MV-4-11 (cell line): ENCODE measurements at regions not wholly inside any gene's neighbourhood (a gene's known extent, or its start where the extent isn't known, plus 50 kb on each side); places are given as distances from the start of the nearest gene placed in this dataset.

ENCODE experiments used
- DNase-seq: peaks from one replicate; lab custom pipeline; 2025; lab: John Stamatoyannopoulos, UW

DNA sequence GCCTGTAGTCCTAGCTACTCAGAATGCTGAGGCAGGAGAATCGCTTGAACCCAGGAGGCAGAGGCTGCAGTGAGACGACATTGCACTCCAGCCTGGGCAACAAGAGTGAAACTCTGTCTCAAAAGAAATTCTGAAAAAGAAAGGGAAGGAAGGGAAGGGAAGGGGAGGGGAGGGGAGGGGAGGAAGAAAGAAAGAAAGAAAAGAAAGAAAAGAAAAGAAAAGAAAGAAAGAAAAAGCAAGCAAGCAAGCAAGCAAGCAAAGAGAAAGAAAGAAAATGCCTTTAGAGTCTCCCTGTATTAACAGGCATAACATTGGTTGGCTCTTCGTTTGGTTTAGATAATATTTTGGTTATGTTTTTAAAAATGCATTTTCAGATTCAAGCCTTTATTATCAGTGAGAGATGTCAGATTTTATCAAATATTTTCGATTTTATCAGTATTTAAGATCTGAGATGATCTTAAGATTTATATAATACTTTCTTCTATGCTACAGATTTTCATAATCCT is 281.1 kb downstream of the NPIPA8 start:
- no peak for DNase-seq

- DNase-seq: no peak
Measured at GRCh38 chr16:18050777-18051176, 285.8 kb downstream of the NPIPA8 start.

DNA sequence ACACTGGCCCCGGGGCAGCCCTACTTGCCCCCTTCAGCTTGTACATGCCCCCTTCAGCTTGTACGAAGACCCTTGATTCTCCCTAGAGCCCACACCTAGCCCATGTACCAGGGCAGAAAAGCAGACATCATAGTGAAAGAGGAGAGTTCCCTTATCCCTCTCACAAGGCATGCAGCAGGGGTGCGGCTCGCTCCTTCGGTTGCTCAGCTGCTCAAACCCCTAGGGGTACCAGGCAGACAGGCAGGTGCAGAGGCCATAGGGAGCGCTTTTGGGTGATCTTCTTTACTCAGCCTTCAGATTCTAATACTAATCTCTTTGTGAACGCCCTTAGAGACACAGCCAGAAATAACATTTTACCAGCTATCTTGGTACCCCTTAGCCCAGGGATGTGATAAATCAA is 286.3 kb downstream of the NPIPA8 start:
- DNase-seq: no peak

DNA sequence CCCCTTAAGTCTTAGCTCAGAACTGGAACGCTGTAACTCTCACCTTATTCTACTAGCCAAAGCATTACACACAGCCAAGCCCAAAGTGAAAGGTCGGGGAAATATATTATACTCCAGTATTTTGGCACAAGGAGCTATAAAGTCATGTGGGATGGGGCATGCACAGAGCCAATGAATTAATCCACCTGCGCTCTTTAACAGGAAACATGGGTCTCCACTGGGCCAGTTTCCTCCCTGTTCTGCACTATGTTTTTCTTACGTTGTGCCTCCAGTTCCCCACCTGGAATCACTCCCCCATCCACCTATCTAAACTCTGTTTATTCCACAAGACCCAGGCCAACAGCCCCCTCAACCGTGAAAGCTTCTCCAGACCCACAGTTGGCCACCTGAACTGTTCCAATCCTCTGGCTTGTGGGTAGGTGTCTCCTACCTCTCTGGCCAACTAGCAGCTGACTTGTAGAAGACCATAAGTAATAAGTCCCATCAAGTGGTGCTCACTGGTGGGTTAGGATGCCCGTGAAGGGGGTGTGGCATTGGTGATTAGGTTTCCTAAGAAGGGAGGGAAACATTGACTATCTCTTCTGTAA is 286.9 kb downstream of the NPIPA8 start:
- no peak for DNase-seq

DNA sequence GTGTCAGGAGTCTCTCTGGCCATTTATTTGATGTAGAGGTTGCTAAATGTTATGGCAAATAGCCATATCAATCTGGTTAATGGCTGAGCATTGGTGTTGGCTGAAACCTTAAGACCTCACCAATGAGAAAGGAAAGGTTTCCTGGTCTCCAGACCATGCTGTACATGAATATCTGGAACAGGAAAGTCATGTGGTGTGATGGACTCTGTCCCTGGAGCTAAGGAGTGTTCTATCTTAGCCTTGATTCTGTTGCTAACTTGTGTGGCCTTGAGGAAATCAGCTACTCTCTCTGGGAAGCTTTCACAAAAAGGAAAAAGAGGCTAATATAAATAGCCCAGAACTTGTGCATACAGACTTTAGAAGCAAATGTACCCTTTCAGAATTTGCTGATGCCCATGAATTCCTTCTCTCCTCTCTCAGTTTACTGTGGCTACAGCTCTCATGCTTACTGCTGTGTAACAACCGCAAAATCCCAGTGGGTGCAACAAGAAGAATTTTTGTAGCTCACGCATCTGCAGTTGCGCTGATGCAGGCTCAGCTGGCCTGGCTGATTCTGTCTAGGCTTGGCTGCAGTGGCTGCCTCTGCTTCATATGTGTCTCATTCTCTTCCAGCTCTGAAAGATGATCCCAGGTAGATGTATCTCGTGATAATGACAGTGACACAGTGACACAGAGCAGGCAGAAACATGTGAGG is 287.5 kb downstream of the NPIPA8 start:
- DNase-seq: no peak

DNA sequence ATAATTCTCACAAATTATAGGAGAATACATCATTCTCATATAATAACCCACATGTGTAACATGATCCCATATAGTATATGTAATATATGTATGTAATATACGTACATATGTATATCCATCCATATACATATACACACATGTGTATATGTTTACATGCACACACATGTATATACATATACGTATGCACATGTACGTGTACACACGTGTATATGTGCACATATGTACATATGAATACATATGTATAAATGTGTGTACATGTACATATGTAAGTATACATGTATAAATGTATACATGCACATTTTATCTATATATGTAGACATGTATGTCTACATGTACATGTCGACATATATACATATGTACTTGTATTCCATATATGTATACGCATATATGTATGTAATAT is 288.8 kb downstream of the NPIPA8 start:
- no peak for DNase-seq

DNA sequence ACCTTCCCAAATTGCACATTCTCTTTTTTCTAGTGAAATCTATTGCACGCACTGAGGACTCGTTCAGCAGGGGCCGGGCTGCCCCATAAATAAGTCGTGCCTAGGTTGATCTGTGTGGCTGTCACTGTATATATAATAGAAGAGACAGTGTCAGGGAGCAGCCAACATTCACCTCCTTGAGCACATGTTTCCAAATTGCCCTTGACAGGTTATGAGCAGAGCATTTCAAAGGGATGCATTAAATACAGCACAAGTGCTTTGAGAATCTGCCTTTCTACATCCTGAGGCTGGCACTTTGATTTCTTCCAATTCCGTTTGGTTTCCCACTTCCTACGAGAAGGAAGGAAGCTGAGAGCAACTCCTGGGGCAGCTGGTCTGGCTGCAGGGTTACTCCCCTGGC is 291.2 kb downstream of the NPIPA8 start:
- no peak for DNase-seq

DNA sequence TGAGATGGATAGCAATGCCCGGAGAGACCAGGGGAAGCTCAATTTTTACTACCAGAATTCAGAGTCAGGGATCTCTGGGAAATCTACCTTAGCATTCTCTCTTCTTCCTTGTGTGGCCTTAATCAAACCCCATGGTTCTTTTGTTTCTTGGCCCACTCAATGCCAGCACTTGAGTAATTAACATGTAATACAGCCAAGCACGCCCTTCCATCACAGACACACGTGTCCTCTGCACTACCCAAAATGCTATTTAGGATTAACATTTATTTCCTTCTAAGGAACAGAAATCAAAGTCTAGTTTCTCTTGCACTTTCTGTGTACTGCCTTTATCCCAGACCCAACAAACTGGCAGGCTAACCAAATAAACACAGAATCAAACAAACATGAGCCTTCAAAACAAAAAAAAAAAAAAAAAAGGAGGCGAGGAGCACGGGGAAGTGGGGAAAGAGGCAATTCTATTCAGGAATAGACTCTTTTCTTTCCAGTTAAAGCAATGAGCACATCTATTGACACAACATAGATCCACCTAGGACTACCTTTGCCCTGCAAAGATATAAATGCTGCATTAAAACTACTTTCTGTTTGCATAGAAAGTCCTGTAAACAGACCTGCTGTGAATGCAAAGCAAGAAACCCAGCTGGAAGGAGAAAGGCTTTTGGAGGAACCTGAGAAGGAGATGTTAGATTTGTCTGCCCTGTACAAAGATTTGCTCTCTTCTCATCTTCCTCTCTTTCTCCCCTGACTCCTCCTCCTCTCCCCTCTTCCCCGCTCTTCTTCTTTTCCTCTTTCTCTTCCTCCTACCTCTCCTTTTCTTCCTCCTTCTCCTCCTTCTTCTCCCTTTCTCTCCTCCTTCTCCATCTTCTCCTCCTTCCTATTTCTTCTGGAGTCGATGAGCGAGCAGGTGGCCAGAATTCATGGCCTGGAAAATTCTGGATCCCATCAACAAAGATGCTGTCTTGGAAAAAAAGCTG is 294.4 kb downstream of the NPIPA8 start:
- DNase-seq: no peak

GRCh38 chr16:18039931-18040330 is 296.6 kb downstream of the NPIPA8 start:
- DNase-seq: no peak

- DNase-seq: no peak
Measured at GRCh38 chr16:18037051-18037450, 299.5 kb downstream of the NPIPA8 start.

DNA sequence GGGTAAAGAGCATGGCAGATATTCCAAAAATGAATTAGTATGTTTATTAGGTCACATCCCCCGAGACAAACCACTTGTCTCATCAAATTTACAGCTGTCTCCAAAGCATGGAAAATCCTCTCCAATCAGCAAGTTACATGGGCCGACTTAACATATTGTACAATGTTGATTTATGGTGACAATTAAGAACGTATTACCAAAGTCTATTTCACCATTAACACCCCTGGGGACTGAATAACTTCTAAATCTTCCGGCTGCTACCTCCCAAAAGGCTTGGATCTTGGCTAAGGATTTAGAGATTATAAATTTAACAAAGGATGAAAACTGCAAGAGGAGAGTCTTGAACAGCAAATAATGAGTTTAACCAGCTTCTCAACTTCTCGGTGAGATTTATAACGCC is 311.9 kb downstream of the NPIPA8 start:
- no peak for DNase-seq

GRCh38 chr16:18018376-18018775 is 318.2 kb downstream of the NPIPA8 start:
- no peak for DNase-seq

GRCh38 chr16:18013863-18014262 is 322.7 kb downstream of the NPIPA8 start:
- DNase-seq: no peak

GRCh38 chr16:18008356-18008755 is 328.2 kb downstream of the NPIPA8 start:
- no peak for DNase-seq

GRCh38 chr16:18003033-18003432 is 333.5 kb downstream of the NPIPA8 start:
- no peak for DNase-seq

GRCh38 chr16:17998996-17999395 is 337.5 kb downstream of the NPIPA8 start:
- DNase-seq: no peak

DNA sequence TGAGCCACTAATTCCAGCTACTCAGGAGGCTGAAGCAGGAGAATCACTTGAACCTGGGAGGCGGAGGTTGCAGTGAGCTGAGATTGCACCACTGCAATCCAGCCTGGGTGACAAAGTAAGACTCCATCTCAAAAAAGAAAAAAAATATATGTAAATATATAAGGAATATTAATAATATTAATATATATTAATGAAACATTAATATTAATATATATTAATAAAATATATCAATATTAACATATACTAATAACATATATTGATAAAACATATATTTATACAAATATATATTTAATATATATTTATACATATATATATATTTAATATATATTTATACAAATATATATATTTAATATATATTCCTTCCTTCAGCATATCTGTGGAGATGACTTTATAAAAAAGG is 338.0 kb downstream of the NPIPA8 start:
- no peak for DNase-seq

DNA sequence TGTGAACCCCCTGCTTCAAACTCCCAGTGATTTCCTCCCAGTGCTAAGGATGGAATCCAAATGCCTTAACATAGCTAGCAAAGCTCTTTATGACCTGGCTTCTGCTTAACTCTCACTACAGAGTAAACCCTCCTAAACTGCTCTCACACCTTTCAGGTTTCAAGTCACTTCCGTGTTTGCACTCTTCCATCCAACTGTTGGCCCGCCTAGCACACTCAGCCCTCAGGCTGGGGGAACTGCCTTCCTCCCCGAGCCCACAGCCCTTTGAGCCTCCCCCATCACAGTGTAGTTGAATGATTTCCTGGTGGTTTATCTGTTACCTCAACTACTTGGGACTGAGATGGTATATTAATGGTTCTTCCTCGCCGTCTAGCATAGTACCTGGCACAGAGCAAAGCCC is 342.5 kb downstream of the NPIPA8 start:
- DNase-seq: no peak

DNA sequence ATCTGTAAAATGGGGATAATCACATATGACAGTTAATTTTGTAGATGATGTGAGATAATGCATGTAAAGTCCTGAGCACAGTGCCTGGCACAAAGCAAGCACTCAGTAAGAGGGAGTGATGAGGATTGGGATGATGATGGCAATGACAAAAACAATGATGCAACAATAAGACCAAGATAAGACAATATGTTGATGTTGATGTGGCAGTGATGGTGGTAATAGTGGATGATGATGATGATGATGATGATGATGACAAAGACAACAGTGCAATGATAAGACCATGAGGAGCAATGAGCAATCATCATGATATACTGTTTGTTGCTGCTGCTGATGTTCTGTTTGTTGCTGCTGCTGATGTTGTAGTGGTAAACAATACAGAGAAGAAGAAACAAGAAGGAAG is 344.1 kb downstream of the NPIPA8 start:
- DNase-seq: no peak

GRCh38 chr16:17989255-17989654 is 347.3 kb downstream of the NPIPA8 start:
- DNase-seq: no peak

DNA sequence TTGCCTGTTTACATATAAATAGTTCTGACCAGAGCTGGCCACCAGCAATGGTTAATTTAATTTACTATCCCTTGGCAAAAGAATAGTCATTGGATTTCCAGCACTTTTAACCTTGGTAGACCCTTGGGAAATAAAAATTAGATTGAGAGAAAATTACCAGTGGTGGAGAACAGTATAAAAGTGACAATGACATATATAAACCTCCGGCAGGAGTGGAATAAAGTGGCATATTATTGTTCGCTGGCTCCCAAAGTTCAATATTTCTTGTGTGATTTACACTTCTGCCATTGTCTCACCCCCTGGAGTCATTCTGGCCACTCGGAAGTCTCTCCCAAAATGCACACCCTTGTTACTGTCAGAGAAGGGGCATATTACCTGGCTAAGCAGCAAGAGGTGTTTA is 347.7 kb downstream of the NPIPA8 start:
- no peak for DNase-seq

- DNase-seq: no peak
Measured at GRCh38 chr16:17986991-17987390, 349.5 kb downstream of the NPIPA8 start.

- DNase-seq: no peak
Measured at GRCh38 chr16:17984810-17985209, 351.7 kb downstream of the NPIPA8 start.
